ENCODE measurements at regions not wholly inside any gene's neighbourhood (a gene's known extent, or its start where the extent isn't known, plus 50 kb on each side); places are given as distances from the start of the nearest gene placed in this dataset.

GRCh38 chr1:184146202-184146601 lies 94.7 kb downstream of the TSEN15 start:
- Histone ChIP-seq H4K20me1 (ENCODE audit: control insufficient read depth, extremely low read depth, insufficient read depth, low read length) (no peaks in the 10 kb centered on the region), H3K9me3 (ENCODE audit: control insufficient read depth, insufficient read depth, low read depth, low read length) (no peaks in the 10 kb centered on the region), H3K9ac (ENCODE audit: insufficient read depth, low read length) (no peak overlapping the region), H3K4me2 (ENCODE audit: extremely low read depth, insufficient read depth, low read length) (no peak overlapping the region), H2AFZ (ENCODE audit: low read length) (no peak overlapping the region), H3K27ac (ENCODE audit: insufficient read depth, low read length) (no peak overlapping the region), H3K79me2 (ENCODE audit: control insufficient read depth, insufficient read depth, low read length) (no peaks in the 10 kb centered on the region), H3K27me3 (ENCODE audit: control insufficient read depth, insufficient read depth, low read length) (no peaks in the 10 kb centered on the region), H3K4me1 (ENCODE audit: control insufficient read depth, extremely low read depth, insufficient read depth, low read length) (peaks cover 8% of the 10 kb centered on the region), H3K4me3 (replicated peaks in 1 of 4; ENCODE audit: control extremely low read depth in 1 of 4, insufficient read depth in 1 of 4, low read depth in 3 of 4, low read length in 4 of 4) (no peak overlapping the region), H3K36me3 (ENCODE audit: control insufficient read depth, insufficient read depth, low read length) (no peaks in the 10 kb centered on the region)
- no peak for TF ChIP-seq EZH2 (IDR thresholded peaks at IDR 0.05; ENCODE audit: low read length, missing control alignments)
- TF ChIP-seq, protein P1, sequence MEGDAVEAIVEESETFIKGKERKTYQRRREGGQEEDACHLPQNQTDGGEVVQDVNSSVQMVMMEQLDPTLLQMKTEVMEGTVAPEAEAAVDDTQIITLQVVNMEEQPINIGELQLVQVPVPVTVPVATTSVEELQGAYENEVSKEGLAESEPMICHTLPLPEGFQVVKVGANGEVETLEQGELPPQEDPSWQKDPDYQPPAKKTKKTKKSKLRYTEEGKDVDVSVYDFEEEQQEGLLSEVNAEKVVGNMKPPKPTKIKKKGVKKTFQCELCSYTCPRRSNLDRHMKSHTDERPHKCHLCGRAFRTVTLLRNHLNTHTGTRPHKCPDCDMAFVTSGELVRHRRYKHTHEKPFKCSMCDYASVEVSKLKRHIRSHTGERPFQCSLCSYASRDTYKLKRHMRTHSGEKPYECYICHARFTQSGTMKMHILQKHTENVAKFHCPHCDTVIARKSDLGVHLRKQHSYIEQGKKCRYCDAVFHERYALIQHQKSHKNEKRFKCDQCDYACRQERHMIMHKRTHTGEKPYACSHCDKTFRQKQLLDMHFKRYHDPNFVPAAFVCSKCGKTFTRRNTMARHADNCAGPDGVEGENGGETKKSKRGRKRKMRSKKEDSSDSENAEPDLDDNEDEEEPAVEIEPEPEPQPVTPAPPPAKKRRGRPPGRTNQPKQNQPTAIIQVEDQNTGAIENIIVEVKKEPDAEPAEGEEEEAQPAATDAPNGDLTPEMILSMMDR (conservative IDR thresholded peaks at IDR 0.05 in 1 of 2, IDR thresholded peaks at IDR 0.05 in 1 of 2; ENCODE audit: low read depth in 1 of 2, low read length in 2 of 2), result no peak
- DNase-seq (ENCODE audit: low read depth in 2 of 2), result no peak

DNA sequence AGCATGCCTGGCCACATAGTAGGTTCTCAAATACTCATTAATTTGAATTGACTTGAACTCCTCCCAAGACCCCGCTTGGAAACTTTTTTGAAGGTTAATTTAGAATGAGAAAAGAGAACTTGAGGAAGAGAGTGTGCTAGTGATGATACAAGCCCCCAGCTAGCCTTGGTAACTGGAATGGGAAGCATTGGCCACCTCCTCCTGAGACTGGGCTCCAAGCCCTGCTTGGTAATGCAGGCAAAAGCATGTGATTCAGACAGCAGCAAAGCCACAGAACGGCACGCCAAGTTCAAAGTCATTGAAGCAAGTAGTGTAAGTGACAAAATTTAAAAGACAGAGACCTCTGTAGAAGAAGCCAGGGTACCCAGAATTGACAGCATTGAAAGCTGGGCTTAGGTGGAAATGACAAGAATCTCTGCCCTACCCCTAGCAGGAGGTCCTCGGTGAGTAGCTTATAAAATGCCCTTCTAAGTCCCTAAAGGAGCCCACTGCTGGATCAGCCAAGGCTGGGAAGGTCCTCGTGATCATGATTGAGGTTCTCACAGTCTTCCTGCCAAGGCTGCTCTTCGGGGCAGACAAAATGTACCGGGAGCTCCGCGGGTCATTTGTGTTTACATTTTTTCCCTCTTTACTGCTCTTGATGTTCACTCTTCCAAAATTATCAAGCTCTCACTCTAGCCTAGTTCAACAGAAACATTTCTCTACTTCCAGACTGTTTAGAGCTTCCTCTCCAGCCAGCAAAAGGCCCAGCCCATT lies 99.4 kb downstream of the TSEN15 start:
- no peaks in the 10 kb centered on the region for H3K27me3 ChIP-seq (ENCODE audit: control insufficient read depth, insufficient read depth, low read length)
- no peaks in the 10 kb centered on the region for H3K79me2 ChIP-seq (ENCODE audit: control insufficient read depth, insufficient read depth, low read length)
- H3K9ac ChIP-seq (ENCODE audit: insufficient read depth, low read length), result no peak overlapping the region
- no peak overlapping the region for H3K4me3 ChIP-seq (replicated peaks in 1 of 4; ENCODE audit: control extremely low read depth in 1 of 4, insufficient read depth in 1 of 4, low read depth in 3 of 4, low read length in 4 of 4)
- H4K20me1 ChIP-seq (ENCODE audit: control insufficient read depth, extremely low read depth, insufficient read depth, low read length), result no peaks in the 10 kb centered on the region
- peak; percentile 24 to 78 for DNase-seq (ENCODE audit: low read depth in 2 of 2)
- peak overlapping the region; percentile 79 for H3K4me2 ChIP-seq (ENCODE audit: extremely low read depth, insufficient read depth, low read length)
- no peak overlapping the region for H2AFZ ChIP-seq (ENCODE audit: low read length)
- peaks cover 25% of the 10 kb centered on the region for H3K4me1 ChIP-seq (ENCODE audit: control insufficient read depth, extremely low read depth, insufficient read depth, low read length)
- H3K36me3 ChIP-seq (ENCODE audit: control insufficient read depth, insufficient read depth, low read length), result no peaks in the 10 kb centered on the region
- no peaks in the 10 kb centered on the region for H3K9me3 ChIP-seq (ENCODE audit: control insufficient read depth, insufficient read depth, low read depth, low read length)
- peak overlapping the region; percentile 22 for H3K27ac ChIP-seq (ENCODE audit: insufficient read depth, low read length)
- TF ChIP-seq EZH2 (IDR thresholded peaks at IDR 0.05; ENCODE audit: low read length, missing control alignments), result no peak
- TF ChIP-seq, protein P1 (conservative IDR thresholded peaks at IDR 0.05 in 1 of 2, IDR thresholded peaks at IDR 0.05 in 1 of 2; ENCODE audit: low read depth in 1 of 2, low read length in 2 of 2), result no peak

DNA sequence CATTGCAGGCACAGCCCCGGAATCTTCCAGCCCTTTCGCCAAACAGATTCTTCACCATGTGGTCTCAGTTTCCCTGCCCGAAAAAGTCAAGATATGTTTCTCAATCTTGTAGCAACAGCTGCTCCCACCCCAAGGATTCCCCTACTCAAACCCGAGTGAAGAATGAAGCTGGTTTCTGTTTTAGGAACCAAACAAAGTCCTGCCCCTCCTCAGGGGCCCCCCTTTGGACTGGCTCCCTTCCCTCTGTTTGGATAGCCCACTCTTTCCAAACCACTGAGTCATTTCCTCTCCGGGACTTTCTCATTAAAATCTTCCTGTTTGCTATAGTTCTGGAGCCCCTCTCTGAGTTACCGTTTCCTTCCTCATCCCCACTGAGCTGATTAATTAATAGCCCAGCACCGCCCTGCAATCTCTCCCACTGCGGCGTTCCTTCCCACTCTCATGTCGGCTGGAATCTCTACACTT lies 100.9 kb downstream of the TSEN15 start:
- DNase-seq (ENCODE audit: low read depth in 2 of 2), result peak; percentile 39 to 54
- Histone ChIP-seq H3K4me1 (ENCODE audit: control insufficient read depth, extremely low read depth, insufficient read depth, low read length) (peaks cover 25% of the 10 kb centered on the region), H3K9me3 (ENCODE audit: control insufficient read depth, insufficient read depth, low read depth, low read length) (no peaks in the 10 kb centered on the region), H3K4me2 (ENCODE audit: extremely low read depth, insufficient read depth, low read length) (peak overlapping the region; percentile 94), H3K9ac (ENCODE audit: insufficient read depth, low read length) (peak overlapping the region; percentile 21), H3K27me3 (ENCODE audit: control insufficient read depth, insufficient read depth, low read length) (no peaks in the 10 kb centered on the region), H4K20me1 (ENCODE audit: control insufficient read depth, extremely low read depth, insufficient read depth, low read length) (no peaks in the 10 kb centered on the region), H2AFZ (ENCODE audit: low read length) (peak overlapping the region; percentile 65), H3K36me3 (ENCODE audit: control insufficient read depth, insufficient read depth, low read length) (no peaks in the 10 kb centered on the region), H3K27ac (ENCODE audit: insufficient read depth, low read length) (peak overlapping the region; percentile 60), H3K79me2 (ENCODE audit: control insufficient read depth, insufficient read depth, low read length) (no peaks in the 10 kb centered on the region), H3K4me3 (replicated peaks in 1 of 4; ENCODE audit: control extremely low read depth in 1 of 4, insufficient read depth in 1 of 4, low read depth in 3 of 4, low read length in 4 of 4) (peak overlapping the region in 3 of 4 experiments; percentile 35 to 46 (median 38))
- TF ChIP-seq, protein P1 (conservative IDR thresholded peaks at IDR 0.05 in 1 of 2, IDR thresholded peaks at IDR 0.05 in 1 of 2; ENCODE audit: low read depth in 1 of 2, low read length in 2 of 2), result no peak
- TF ChIP-seq EZH2 (IDR thresholded peaks at IDR 0.05; ENCODE audit: low read length, missing control alignments), result no peak

Data from fibroblast of lung (primary cell).